NCI-H510A treated with DMSO at 0.1 percent for 48 hours (cell line): ENCODE measurements at regions not wholly inside any gene's neighbourhood (a gene's known extent, or its start where the extent isn't known, plus 50 kb on each side); places are given as distances from the start of the nearest gene placed in this dataset.
"Not testable (repeated sequence)": the region's sequence is repeated elsewhere in the genome, so short reads cannot be mapped to it uniquely, and the experiment has no call there.

Experiments used
- DNase-seq: peaks from one replicate; lab custom pipeline; 2025; lab: John Stamatoyannopoulos, UW

- DNase-seq, result no peak
Measured at GRCh38 chr1:243996223-243996622, 54.9 kb upstream of the ZBTB18 start.

- DNase-seq, result peak; percentile 3
Measured at GRCh38 chr1:243991650-243992049, 59.4 kb upstream of the ZBTB18 start.

GRCh38 chr1:243984788-243985187 lies 66.3 kb upstream of the ZBTB18 start:
- DNase-seq, result no peak

DNA sequence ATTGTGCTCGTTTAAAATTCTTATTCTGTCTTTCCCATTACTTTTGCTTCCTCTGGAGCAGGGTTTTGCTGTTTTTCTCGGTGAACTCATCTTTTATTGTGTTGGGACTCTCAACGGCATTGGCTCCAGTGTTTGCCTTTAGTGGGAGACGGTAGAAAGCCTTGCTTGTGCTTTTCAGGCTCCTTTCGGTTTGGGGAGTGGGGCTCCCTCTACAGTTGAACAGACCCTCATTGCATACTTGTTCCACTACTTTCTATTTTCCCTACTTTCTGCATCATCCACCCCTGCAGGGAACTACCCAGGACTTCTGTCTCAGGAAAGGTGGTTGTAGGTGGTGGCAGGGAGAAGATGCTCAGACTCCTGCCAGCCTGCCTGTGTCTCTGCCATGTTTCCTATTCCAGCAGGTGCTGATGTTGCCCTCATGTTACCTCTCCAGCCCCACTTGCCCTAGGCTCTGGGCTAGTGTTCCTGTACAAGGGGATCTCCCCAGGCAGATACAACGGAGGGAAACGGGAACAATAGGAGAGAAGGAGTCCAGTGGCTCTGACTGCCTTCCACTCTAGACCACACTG lies 68.5 kb upstream of the ZBTB18 start:
- DNase-seq, result no peak

- DNase-seq, result no peak
Measured at GRCh38 chr1:243980471-243980870, 70.6 kb upstream of the ZBTB18 start.

- DNase-seq, result no peak
Measured at GRCh38 chr1:243980071-243980470, 71.0 kb upstream of the ZBTB18 start.

DNA sequence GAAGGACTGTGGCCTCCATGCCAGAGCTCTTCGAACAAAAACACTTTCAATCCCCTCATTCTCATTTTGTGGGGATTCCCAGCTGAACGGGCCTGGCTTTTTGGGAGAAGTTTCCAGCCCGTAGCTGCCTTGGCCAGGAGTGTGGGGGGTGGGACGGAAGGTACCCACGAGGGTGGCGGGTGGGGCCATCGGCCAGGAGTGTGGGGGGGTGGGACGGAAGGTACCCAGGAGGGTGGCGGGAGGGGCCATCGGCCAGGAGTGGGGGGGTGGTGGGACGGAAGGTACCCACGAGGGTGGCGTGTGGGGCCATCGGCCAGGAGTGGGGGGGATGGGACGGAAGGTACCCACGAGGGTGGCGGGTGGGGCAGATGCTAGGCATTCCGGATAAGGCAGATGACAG lies 71.7 kb upstream of the ZBTB18 start:
- DNase-seq, result no peak

- no peak for DNase-seq
Measured at GRCh38 chr1:243977094-243977493, 74.0 kb upstream of the ZBTB18 start.

DNA sequence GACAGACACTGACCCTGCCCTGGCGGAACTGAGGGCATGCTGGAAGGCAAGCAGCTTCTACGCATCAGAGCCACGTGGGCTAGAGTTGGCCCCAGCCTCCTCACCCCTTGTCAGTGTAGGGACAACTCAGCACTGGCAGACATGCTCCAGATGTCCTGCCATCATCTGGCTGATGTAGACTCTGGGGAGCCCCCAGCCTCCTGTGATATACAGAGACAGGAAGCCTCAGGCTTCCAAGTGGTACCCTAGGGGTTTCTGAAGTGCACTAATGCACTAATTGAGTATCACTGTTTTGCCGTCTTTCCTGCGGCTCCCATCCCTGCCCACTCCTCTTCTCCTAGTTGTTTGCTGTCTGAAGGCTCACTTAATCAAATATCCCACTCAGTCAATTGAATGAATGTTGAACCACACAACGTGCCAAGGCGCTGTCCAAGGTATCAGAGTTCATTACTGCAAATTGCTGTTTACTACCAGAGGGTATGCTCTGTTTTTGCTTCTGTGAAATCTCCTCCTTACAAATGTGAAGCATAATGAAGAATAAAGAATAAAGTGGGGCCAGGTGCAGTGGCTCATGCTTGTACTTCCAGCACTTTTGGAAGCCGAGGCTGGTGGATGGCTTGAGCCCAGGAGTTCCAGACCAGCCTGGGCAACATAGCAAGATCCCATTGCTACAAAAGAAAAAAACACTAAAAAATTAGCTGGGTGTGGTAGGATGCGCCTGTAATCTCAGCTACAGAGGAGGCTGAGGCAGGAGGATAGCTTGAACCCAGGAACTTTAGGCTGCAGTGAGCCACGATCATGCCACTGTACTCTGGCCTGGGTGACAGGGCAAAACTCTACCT lies 76.4 kb upstream of the ZBTB18 start:
- no peak for DNase-seq

DNA sequence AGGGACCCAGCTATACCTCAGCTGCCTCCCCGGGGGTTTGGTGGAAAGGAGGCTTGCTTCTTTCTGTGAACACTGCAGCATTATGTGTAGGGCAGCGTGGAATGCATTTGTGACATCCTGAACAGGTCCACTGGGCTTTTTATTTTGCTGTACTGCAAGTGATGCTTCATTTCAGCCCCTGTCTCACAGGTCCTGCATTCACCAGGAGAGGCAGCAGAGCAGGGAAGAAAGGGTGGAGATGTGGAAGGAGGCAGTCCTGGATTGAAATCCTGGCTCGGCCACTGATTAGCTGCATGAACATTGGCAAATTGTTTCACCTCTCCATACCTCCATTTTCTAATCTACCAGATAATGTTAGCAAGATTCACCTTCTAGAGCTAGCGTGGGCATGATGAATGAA lies 77.9 kb upstream of the ZBTB18 start:
- DNase-seq, result no peak

- DNase-seq, result no peak
Measured at GRCh38 chr1:243970077-243970476, 81.0 kb upstream of the ZBTB18 start.

DNA sequence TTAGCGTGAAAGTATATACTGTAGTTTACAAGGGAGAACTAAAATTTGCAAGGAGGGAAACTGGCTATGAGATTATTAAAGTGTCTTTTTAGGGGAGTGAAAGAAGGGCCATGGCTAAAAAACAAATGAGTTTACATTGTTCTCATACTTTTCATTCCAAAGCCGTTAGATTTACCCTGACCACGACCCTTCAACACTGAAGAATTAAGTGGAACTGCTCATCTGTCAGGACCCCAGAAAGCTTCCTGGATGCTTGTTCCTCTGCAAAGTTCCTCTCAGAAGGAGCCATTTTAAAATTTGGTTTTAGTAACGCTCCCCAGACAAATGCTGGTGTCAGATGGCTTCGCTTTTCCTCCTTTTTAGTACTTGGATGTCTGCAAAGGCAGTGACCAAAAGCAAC lies 82.7 kb upstream of the ZBTB18 start:
- DNase-seq, result no peak

- DNase-seq, result no peak
Measured at GRCh38 chr1:243964915-243965314, 86.2 kb upstream of the ZBTB18 start.

DNA sequence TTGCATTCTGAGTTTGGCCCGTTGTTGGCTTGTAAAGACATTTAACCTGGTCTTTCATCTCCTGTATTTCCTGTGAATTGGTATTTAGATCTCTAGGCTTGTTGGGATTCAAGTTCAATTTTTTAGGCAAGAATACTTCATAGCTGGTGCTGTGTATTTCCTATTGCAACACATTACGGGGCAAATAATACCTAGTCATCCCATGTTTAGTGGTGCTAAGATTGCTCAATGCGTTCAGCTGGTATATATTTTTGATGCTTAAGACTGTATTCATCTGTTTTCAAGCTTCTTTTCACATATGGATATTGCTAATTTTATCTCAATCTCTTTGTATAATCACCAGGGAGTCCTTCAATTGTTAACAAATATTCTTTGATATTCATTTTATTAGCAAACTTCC lies 87.5 kb upstream of the ZBTB18 start:
- DNase-seq, result no peak

DNA sequence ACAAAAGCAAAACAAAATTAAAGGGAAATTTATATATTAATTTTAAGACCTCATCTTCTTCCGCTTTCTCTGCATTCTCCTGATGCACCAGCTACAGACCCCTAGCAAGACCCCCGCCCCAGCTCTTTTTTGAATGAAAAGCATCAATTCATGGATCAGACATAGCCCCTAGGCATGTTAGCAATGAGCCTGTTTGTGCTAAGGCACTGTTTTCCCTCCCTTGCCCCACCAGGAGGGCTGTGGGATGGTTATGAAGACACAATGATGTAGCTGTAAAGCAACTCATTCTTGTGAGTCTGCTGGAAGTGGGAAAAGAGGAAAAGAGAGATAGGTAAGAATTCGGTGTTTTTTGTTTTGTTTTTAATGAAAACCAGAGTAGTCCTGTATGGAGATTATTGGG lies 88.5 kb upstream of the ZBTB18 start:
- no peak for DNase-seq

DNA sequence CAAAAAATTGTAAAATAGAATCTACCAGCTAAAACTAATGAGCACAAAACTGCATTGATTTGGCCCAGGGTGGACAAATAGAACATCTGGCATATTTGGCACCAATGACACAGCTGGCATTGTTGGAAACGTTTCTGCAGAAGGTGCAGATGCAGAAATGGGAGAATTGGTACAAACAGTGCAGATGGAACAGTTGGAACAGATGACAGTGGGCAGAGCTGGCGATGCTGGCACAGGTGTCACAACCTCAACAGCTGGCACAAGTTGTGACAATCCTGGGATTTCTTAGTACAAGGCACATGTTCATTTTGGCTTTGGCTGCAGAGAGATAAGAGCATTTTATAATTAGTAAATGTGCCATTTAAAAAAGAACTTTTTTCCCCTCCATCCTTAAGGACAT lies 91.1 kb upstream of the ZBTB18 start:
- DNase-seq, result no peak

GRCh38 chr1:243957141-243957540 lies 93.9 kb upstream of the ZBTB18 start:
- DNase-seq, result no peak

DNA sequence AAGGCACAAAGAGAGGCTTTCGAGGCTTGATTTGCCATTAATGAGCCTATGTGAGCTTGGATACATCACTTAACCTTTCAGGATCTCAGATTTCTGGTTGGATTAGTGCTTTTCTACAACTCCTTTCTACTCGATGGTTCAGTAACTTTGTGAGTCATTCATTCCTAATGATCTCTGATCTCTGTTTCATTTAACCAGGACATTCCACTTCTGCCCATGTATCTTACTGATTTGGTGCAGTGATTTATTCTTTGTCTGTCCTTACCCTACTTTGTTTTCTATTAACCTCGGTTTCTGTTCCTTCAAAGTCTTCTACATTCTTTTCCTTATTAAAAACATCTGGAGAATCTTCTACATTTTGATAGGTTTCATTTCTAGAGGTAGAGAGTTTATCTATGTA lies 94.6 kb upstream of the ZBTB18 start:
- no peak for DNase-seq

DNA sequence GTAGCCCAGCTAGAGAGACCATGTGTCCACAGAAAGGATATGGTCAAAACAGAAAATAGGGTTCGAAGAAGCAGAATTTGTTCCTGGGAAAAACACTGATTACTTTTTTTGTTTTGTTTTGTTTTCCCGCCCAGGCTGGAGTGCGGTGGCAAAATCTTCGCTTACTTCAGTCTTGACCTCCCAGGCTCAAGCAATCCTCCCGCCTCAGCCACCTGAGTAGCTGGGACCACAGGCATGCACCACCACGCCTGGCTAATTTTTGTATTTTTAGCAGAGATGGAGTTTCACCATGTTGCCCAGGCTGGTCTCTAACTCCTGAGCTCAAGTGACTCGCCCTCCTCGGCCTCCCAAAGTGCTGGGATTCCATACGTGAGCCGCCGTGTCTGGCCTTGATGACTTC lies 99.9 kb upstream of the ZBTB18 start:
- not testable (repeated sequence) for DNase-seq

- no peak for DNase-seq
Measured at GRCh38 chr1:243950166-243950565, 100.1 kb upstream of the AKT3 start.

DNA sequence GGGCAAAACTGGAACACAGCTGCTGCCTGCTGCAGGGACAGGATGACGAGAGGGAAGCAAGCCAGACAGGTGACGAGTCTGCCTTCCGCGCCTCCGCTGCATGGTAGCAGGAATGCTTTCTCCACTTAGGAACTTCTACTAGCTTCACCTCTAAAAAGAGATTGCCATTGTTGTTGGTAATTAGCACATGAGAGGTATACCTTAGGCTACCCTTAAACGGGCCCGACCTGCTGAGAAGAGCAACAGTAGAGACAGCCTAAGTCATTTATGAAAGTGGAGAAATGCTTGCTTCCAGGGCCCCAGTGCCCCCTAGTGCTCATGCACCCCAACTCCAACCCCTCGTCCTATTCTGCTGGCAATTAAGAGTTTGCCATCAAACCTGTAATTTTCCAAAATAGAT lies 96.9 kb upstream of the AKT3 start:
- DNase-seq, result peak; percentile 4

DNA sequence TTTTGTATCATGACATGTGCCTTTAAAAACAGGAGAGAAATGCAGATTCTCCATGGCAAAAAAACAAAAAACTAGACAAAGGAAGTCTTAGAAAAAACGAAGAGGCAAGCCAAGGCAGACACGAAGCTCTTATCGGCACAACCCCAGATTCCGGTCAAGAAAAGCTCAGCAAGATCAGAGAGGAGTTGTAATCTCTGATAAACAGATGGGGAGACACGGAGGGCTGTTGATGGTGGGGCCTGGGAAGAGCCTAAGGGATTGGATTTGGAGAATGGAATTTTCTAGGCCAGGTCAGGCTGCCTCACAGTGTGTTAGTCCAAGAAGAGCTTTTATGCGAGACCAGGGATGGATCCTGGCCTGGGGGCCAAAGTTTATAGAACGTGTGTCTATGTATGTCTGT lies 96.2 kb upstream of the AKT3 start:
- DNase-seq, result no peak

GRCh38 chr1:243945727-243946126 lies 95.7 kb upstream of the AKT3 start:
- DNase-seq, result no peak
